ENCODE measurements at regions not wholly inside any gene's neighbourhood (a gene's known extent, or its start where the extent isn't known, plus 50 kb on each side); places are given as distances from the start of the nearest gene placed in this dataset.

- TF ChIP-seq, protein P1, sequence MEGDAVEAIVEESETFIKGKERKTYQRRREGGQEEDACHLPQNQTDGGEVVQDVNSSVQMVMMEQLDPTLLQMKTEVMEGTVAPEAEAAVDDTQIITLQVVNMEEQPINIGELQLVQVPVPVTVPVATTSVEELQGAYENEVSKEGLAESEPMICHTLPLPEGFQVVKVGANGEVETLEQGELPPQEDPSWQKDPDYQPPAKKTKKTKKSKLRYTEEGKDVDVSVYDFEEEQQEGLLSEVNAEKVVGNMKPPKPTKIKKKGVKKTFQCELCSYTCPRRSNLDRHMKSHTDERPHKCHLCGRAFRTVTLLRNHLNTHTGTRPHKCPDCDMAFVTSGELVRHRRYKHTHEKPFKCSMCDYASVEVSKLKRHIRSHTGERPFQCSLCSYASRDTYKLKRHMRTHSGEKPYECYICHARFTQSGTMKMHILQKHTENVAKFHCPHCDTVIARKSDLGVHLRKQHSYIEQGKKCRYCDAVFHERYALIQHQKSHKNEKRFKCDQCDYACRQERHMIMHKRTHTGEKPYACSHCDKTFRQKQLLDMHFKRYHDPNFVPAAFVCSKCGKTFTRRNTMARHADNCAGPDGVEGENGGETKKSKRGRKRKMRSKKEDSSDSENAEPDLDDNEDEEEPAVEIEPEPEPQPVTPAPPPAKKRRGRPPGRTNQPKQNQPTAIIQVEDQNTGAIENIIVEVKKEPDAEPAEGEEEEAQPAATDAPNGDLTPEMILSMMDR (IDR thresholded peaks at IDR 0.05; ENCODE audit: low read depth, low read length) = no peak
- no peak for TF ChIP-seq EZH2phosphoT487 (IDR thresholded peaks at IDR 0.05; ENCODE audit: low read depth)
Observed at GRCh38 chr5:82792096-82792495, 285.1 kb downstream of the TMEM167A start.
